Amniotic epithelial cell (primary cell): ENCODE measurements at regions not wholly inside any gene's neighbourhood (a gene's known extent, or its start where the extent isn't known, plus 50 kb on each side); places are given as distances from the start of the nearest gene placed in this dataset.

Source experiments
- DNase-seq: peaks from one replicate; pipeline ENCODE4 v3.0.0-alpha.2; 2010; ENCODE audit warnings: low read depth

DNA sequence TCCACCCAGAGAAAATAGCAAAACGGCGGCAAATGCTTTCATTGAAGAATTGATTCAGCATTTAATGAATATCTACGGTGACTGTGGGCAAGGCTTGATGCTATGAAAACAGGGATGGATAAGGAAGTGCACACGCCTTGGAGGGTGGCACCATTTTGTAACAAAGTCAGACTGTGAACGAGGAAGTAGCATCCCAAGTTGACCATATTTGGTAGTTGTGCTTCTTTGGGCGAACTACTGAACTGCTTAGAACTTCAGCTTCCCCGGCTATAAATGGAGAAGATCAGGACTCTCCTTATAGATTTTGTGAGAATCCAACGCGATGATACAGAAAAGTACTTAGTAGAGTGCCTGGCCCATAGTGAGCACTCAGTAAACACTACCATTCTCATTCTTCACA lies 303.2 kb downstream of the MAF start:
- no peak for DNase-seq

DNA sequence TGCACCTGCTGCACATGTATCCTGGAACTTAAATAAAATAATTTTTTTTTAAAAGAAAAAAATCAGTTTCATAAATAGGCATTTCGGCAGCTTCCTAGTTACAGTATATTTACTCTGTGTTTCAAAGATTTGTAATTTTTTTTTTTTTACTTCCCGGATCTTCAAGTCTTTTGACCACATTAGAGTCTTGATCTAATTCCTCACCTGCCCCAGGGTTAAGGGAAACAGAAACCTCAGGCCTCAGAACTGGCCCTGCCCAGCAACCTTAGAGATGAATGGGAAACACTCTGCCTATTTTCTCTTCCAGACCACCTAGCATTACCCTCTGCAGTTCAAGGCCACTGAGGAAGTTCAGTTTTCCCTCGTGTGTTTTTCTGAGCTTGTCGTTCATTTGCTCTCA lies 304.0 kb downstream of the MAF start:
- DNase-seq, result no peak

DNA sequence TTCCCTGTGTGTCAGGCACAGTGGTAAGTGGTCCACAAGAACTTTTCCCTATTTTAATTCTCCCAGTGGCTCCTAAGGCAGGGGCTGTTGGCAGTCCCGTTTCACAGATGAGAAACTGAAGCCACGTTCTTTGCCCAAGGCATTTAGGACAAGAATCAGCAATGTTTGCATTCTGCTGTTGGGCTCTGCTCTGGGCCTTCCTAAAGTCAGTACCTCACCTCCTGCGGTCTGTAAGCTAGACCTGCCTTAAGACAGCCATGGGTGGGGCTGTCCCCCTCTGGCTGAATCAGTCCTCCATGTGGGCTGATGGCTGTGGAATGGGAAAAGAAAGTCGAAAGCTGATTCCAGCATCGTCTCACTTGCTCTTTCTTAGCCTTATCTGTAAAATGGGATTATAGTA lies 304.8 kb downstream of the MAF start:
- no peak for DNase-seq

DNA sequence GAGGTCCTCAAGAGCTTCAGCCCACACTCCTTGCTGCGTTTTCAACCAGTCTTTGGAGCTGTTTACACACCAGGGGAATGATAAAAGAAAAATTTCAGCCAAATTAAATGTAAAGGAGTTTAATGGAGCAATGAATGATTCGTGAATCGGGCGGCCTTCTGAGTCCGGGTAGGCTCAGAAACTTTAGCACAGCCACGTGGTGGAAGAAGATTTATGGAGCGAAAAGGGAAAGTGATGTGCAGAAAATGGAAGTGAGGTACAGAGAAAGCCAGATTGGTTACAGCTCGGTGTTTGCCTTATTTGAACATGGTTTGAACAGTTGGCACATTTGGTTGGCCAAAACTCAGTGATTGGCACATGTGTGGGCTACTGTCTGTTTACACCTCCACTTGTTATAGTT lies 305.4 kb downstream of the MAF start:
- DNase-seq, result no peak

DNA sequence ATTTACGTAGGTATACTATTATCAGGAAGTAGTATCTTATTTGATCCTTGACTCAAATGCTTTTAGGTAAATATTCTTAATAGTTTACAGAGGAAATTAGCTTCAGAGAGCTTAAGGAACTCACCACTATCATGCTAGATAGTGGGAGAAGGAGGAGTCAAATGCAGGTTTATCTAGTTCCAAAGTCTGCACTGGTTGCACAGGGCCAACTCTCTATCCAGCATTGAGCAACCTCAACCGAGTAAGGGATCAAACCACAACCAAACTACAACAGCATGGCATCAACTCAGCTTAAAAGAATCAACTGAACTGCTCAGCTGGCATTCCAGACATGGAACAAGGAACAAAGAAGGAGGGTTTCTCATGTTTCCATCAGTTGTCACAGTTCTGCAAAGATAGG lies 306.0 kb downstream of the MAF start:
- DNase-seq, result no peak

DNA sequence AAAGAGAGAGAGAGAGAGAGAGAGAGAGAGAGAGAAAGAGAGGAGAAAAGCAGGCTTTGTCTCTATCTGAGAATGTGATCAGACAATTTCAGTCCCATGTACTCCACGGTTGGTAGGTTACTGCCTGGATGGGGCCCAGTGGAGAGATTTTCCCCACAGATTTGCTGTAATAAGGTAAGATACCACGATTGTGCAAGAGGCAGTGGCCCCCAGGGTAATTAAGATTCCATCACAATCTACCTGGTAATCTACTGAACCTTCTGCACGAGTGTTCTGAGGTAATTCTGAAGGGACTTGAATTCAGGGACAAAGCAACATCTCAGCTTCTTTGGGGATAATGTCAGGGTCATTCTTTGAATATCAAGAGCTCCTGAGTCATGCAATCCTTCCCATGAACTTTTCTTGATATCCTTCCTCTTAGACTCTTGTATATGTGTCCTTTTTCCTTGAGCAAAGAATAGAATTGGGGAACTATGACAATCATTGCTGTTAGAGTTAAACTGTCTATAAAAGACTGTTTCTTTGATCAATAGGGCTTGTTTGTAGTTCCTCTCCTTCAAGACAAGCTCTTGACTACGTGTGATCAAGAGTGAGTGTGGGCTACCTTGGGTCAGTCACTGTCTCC lies 306.6 kb downstream of the MAF start:
- DNase-seq, result no peak

DNA sequence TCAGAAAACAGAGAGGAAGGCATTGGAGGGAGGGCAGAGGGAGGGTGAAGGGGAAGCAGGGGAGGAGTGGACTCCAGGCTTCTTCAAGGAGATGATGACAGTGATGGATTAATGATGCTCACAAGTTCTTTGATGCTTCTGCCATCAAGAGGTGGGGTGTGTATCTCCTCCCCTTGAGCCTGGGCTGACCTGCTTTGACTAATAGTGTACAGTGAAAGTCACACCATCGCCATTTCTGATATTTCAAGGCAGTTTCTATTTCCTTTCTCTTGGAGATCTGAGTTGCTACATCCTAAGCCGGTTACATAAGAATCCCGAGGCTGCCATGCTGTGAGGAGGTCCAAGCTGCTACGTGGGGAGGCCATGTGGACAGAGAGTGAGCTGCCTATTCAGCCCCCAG lies 312.5 kb downstream of the MAF start:
- DNase-seq, result no peak

DNA sequence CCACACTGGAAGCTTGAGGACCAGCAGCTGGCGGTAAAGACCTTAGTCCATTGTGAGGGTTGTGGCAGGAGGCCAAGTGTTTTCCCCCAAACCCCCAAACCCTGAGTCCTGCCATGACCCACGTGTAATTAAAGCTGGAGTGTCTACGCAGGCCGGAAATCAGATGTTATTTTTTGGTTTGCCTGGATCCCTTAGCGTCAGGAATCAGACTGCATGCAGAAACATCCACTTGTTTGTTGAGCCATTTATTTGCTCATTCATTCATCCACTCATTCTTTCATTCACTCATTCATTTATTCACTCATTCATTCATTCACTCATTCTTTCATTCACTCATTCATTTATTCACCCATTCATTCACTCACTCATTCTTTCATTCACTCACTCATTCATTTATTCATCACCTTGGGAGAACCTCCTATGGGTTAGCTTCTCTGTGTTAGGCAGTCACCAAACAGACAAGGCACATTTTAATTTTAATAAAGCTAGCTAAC lies 313.1 kb downstream of the MAF start:
- no peak for DNase-seq

DNA sequence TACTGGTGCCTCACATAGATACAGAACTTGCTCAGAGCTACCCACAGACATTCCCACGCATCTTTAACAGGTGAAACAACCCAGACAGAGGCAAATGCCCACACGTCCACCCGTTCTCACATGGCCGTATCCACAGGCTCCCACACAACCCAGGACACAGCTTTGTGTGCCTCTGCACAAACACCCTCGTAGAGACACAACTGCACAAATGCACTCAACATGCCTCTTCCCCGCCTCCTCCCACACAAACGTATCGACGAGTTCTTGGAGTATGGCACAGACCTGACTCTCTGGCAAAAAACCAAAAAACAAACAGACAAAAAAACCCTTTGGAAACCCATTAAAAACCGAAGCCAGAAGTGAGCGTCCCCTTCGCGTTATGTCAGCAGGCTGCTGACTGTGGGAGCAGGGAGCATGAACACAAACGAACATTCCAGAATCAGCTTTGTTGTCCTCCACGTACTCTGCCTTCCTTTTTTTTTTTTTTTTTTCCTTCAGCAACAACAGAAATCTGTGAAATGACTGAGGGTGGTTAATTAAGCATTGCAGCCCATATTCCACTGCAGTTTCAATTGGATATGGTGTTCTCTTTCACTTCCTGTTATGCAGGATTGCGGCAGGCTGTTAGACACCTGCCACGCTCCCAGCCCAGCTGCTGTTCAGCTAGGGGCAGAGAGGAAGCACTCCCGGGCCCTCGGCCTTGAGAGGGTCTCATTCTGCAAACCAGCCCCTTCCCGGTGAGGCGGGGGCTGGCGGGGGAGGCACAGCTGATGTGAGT lies 313.7 kb downstream of the MAF start:
- DNase-seq, result no peak

DNA sequence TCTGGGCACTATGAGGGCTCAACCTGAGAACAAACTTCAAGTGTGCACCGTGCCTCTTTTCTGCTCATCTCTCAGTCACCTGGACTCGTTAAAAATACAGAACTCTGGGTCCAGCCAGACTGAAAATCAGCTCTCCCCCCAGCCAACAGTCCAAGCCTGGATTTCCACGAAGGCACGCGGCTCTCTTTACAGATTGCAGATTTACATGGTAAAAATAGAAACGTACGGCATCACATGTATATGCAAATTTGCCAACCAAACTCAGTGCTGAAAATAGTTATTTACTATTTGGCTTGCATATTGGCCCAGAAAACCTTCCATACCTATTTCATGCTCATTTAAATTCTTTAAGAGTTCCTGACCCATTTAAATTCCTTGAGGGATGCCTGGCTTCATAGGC lies 315.8 kb downstream of the MAF start:
- no peak for DNase-seq

DNA sequence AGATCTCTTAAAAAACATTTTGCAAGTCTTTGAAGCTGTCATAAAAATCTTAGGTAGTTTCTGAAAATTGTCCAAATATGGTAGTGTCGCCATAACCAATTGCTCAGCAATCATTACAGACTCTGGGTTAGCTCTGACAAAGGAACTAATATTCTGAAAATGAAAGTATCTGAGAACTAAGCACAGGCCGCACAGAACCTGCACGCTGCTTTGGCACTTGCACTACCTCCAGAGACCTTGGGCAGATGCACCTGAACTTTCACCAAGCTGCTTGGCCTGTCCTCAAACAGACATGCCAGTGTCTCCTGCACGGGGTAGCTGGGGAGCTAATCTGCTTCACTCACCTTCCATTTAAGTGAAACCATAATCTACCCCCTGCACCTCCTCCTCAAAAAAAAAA lies 317.0 kb downstream of the MAF start:
- no peak for DNase-seq

DNA sequence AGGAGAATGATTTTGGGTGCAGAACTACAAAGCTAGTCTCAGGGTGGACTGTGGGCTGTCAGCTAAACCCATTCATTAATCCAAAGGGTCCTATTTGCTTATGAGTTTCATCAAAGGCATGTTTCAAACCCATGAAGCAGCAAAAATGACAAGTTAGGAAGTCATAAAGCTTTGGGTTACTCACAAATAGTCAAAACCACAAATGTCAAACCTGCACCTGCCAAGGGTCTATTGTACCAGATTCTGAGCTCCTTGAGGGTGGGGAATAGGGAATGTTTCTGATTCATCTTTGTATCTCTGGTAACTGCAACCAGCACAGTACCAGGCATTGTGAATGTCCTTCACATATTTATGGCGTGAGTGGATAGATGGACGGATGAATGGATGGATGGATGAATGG lies 317.7 kb downstream of the MAF start:
- DNase-seq, result no peak

DNA sequence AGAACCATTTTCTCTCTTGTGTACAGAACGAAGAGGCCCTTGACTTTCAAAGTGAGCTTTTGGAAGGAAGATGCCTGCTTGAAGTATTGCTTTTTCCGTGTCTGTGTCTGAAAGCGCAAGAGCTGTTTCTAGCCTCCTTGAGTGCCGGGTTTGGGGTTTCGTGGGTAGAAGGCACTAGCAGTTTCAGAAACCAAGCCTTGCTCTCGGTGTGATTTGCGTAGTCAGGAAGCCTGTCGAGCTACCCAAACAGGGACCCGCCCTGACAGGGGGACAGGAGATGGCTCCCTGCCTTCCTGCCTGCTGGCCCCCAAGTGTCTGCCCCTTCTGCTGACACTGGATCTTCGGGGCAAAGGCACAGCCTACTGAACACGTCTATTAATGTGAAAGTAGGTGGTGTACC lies 322.0 kb downstream of the MAF start:
- no peak for DNase-seq

DNA sequence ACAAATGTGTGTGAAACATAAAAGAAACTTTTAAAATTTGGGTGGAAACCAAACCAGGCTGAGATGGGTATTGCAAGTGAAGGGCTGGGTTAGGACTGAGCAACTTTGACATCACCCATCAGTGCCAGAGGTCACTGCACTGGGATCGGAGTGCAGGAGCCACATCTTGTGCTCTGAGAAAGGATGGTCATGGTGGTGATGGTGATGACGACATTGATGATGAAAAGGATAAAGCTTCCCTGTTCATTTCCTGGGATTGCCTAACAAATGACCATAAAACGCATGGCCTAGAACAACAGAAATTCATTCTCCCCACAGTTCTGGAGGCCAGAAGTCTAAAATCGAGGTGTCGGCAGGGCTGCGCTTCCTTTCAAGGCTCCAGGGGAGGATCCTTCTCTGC lies 324.0 kb downstream of the MAF start:
- DNase-seq, result no peak

DNA sequence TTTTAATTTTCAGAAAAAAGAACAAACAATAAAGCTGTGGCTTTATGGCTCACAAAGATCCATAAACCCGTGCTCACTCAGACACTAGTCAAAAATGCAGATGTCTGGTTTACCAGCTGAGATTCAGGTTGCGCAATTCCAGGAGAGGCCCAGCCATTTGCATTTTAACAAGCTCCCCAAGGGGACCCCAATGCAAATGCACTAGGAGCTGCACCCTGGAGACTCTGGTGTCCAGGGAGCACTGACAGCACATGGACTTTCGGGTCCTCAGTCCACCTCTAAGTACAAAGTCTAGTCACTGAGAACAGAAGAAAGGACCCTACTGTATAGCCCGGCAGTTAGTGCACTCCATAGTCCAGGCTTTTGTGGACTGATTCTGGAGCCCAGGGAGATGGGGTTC lies 326.3 kb downstream of the MAF start:
- no peak for DNase-seq

DNA sequence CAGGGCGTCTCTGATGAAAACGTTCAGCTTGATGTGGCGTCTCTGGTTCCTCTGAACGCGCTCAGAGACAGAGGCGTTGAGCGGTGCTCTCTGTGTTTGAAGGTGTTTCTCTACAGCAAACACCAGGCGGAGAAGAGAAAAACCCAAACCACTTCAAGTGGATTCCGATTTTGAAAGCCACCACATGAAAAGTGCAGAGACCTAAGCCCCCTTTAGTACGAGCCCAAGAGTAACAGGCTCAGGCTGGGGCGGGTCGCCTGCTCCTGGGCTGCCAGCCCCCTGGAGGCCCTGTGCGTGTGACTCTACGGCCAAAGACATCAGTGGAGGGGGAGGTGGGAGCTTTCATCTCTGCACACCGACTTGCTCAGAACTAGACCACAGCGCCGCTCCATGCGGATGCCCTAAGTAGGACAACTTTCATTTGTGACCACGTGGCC lies 328.4 kb downstream of the MAF start:
- no peak for DNase-seq

DNA sequence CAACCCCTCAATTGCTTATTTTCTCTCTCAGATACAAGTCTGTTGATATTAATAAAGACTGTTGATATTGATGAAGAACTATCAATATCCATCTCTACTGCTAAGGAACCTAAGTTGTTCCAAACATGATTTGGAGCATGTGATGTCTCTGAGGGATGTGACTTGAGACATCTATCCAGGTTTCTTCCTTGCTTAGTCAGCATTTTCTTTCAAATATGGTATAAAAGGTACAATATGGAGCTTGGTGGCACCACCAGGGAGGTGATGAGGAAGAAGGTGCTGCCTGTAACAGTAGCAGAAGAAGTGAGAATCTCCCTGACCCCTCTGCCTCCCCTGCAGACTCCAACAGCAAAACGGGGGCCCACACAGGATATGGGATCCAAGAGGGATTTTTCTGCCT lies 329.0 kb downstream of the MAF start:
- no peak for DNase-seq

DNA sequence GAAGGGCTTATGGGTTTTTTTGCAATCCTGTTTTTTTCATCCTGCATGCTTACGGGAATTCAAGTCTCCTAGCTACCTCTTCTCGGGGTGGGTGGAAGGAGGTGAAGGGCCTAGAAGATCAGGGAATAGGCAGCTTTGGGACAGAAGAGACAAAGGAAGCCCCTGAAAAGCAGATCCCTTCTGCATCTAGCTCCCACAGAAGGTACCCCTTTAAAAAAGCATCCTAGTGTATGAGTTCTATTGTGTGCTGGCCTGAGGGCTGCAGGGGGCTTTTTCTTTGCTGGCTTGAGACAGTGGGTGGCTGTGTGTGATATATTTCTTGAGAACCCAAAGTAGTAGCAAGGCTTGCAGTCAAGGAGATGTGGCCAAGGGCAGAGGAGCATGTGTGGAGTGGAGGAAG lies 330.5 kb downstream of the MAF start:
- DNase-seq, result no peak

DNA sequence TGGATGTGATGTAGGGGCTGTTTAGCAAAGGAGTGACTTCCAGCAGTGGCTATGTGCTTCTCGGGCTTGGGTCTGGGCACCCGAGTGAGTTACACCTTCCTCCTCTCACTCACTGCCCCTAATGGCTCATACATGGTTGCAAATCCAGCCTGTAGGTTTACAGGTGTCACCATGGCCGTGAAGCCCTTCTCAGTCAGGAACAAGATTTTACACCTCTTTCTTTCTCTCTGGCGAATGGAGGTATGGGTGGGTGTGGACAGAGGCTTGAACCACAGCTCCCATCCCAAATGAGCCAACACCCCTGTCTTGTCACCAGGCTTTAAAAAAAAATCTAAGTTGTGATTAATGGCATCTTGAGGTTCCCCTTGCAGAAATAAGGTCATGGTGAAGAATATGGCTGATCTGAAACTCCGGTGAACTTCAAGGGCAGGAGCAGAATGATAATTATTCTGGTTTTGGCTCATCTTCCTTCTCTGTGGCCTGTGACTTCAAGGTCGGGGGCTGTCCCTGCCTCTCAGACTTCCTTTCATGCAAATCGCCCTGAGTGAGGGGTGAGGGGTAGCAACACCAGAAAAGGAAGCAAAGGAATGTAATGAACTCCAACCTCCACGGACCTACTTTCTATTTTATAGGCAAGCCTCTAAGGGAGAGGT lies 331.2 kb downstream of the MAF start:
- no peak for DNase-seq

DNA sequence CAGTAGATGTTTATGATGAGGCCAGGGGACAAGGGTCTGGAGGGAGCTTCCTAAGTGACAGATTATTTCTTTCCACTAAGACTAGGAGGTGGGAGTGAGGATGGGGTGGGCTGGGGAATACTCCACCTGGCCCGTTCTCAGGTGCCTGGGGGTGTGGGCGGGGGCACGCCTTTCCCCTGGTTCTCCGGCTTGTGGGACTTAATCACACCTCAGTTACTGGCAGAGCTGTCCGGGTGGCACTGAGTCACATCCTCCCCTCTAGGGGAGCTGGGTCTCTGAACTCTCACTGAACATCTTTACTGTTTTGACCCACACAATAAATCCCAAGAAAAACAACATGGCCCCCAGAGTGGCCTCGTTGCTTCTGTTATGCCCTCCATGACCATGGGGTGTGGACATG lies 332.8 kb downstream of the MAF start:
- DNase-seq, result no peak

DNA sequence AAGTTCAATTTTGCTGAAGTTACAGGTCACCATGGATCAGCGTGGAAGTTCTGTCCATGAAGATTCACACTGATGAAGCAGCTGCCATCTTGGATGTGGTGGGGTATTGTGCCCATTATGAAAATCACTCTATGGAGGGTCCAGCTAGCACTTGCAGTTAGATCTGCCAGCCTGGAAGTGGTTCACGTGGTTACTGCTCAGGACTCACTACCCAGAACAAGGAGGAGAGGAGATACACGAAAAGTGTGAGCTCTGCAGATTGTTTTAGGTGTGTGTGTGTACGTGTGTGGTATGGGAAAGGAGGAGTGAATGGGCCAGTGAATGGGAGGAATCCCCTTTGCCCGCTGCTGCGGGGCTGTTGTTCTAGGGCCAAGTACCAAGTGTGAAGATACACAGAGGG lies 333.4 kb downstream of the MAF start:
- DNase-seq, result no peak

DNA sequence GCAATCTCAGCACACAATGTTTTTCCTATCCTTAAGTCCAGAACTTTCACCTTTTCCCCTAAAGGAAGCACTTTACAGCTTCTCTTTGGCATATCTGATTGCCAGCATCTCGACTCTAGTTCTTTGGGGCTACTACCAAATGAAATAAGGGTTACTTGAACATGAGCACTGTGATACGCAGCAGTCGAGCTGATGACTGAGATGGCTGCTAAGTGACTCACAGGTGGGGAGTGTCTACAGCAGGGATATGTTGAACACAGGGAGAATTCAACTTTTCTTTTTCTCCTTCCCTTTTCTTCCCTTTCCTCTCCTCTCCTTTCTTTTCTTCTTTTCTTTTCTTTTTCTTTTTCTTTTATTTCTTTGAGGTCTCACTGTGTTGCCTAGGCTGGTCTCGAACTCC lies 334.8 kb downstream of the MAF start:
- DNase-seq, result no peak

DNA sequence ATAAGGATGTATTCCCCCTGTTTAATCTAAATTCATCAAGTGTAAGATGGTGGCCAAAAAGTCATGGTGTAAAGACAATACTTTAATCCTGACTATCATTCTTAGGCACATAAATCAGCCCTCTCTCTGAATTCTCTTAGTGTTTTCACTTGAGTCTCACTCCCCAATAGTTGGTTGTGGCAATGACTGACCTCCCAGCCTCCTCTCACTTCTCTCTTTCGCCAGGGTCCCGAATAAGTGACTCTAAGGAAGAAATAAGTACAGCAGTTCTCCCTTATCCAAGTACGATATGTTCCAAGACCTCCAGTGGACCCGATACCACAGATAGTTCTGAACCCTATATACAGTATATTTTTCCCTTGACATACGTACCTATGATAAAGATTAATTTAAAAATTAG lies 335.3 kb downstream of the MAF start:
- no peak for DNase-seq
